ENCODE measurements at regions not wholly inside any gene's neighbourhood (a gene's known extent, or its start where the extent isn't known, plus 50 kb on each side); places are given as distances from the start of the nearest gene placed in this dataset.

- TF ChIP-seq TCF12 (IDR thresholded peaks at IDR 0.05) (no peak), FOSL2 (IDR thresholded peaks at IDR 0.05; ENCODE audit: borderline replicate concordance, low read depth) (no peak), RFX5 (IDR thresholded peaks at IDR 0.05; ENCODE audit: low read length) (no peak), USF1 (IDR thresholded peaks at IDR 0.05; ENCODE audit: borderline replicate concordance, low read depth) (no peak), MXI1 (IDR thresholded peaks at IDR 0.05; ENCODE audit: low read depth, low read length) (no peak), GATA2 (CRISPR knock-in tag; IDR thresholded peaks at IDR 0.05) (no peak), RCOR1 (IDR thresholded peaks at IDR 0.05; ENCODE audit: low read length) (no peak), PBX3 (IDR thresholded peaks at IDR 0.05) (no peak), YY1 (IDR thresholded peaks at IDR 0.05; ENCODE audit: low read depth) (no peak), CHD2 (IDR thresholded peaks at IDR 0.05; ENCODE audit: low read length, partially characterized antibody) (no peak), RAD21 (IDR thresholded peaks at IDR 0.05; ENCODE audit: low read length) (no peak), FOXJ3 (CRISPR knock-in tag; IDR thresholded peaks at IDR 0.05) (no peak), CTCF (IDR thresholded peaks at IDR 0.05) (no peak), EP300 (IDR thresholded peaks at IDR 0.05; ENCODE audit: borderline replicate concordance in 1 of 2, low read depth in 1 of 2, low read length in 1 of 2) (no peak)
- Histone ChIP-seq H3K4me3 (ENCODE audit: low read depth in 2 of 2, low read length in 1 of 2) (no peak overlapping the region), H3K27me3 (ENCODE audit: insufficient read depth) (no peaks in the 10 kb centered on the region), H3K4me1 (ENCODE audit: control insufficient read depth in 1 of 2, insufficient read depth in 2 of 2, low read depth in 1 of 2, low read length in 1 of 2) (peaks cover under 1 to 26% of the 10 kb centered on the region in 2 experiments; a peak in 3 of 4 replicates), H3K4me2 (no peak overlapping the region), H3K36me3 (replicated peaks in 1 of 2; ENCODE audit: control insufficient read depth in 1 of 2, insufficient read depth in 2 of 2, low read length in 1 of 2) (no peaks in the 10 kb centered on the region), H3K9me3 (no peaks in the 10 kb centered on the region), H4K20me1 (ENCODE audit: insufficient read depth) (no peaks in the 10 kb centered on the region), H3F3A (replicated peaks; ENCODE audit: insufficient read depth) (peaks cover 31% of the 10 kb centered on the region), H3K27ac (ENCODE audit: low read depth in 2 of 2, low read length in 1 of 2) (no peak overlapping the region), H2AFZ (ENCODE audit: low read depth) (no peak overlapping the region), H3K9ac (no peak overlapping the region), H3K79me2 (ENCODE audit: insufficient read depth) (no peaks in the 10 kb centered on the region), H3K9me2 (no peaks in the 10 kb centered on the region)
- POLR2A ChIA-PET: no interaction called here
- 100% methylated on average over 6 of the region's 6 CpGs for WGBS (ENCODE audit: low lambda C conversion rate)
- CTCF ChIA-PET: interaction anchor here (1.3 kb wide), 1 partner anchor 14 kb away, joined by 4 read pairs; no protein-coding TSS in a partner anchor
- DNase-seq: no peak
Measured at GRCh38 chr2:215613888-215614287, 178.0 kb upstream of the FN1 start.

GRCh38 chr2:215613280-215613679, 177.4 kb upstream of the FN1 start:
- no peak for TF ChIP-seq USF1 (IDR thresholded peaks at IDR 0.05; ENCODE audit: borderline replicate concordance, low read depth)
- TF ChIP-seq RFX5 (IDR thresholded peaks at IDR 0.05; ENCODE audit: low read length): no peak
- TF ChIP-seq SMC3 (IDR thresholded peaks at IDR 0.05; ENCODE audit: low read depth, low read length): no peak
- no peak for TF ChIP-seq RCOR1 (IDR thresholded peaks at IDR 0.05; ENCODE audit: low read length)
- TF ChIP-seq GABPA (IDR thresholded peaks at IDR 0.05; ENCODE audit: low read depth): no peak
- no peak for TF ChIP-seq TCF12 (IDR thresholded peaks at IDR 0.05)
- TF ChIP-seq POLR2AphosphoS5 (IDR thresholded peaks at IDR 0.05; ENCODE audit: low read depth, low read length): no peak
- TF ChIP-seq MAX (IDR thresholded peaks at IDR 0.05; ENCODE audit: low read depth): no peak
- TF ChIP-seq MEF2A (IDR thresholded peaks at IDR 0.05; ENCODE audit: borderline replicate concordance, low read depth): no peak
- TF ChIP-seq EP300 (IDR thresholded peaks at IDR 0.05; ENCODE audit: borderline replicate concordance in 1 of 2, low read depth in 1 of 2, low read length in 1 of 2): no peak
- CTCF ChIA-PET: interaction anchor here (1.3 kb wide), 1 partner anchor 13 kb away, joined by 4 read pairs; no protein-coding TSS in a partner anchor

More at GRCh38 chr2:215613280-215613679, 177.4 kb upstream of the FN1 start:
- Histone ChIP-seq H3K4me2 (peak overlapping the region; percentile 48; the same call in 1 of the 2 replicates), H3F3A (replicated peaks; ENCODE audit: insufficient read depth) (peaks cover 25% of the 10 kb centered on the region), H3K4me3 (ENCODE audit: low read depth in 2 of 2, low read length in 1 of 2) (no peak overlapping the region), H3K36me3 (replicated peaks in 1 of 2; ENCODE audit: control insufficient read depth in 1 of 2, insufficient read depth in 2 of 2, low read length in 1 of 2) (no peaks in the 10 kb centered on the region), H3K79me2 (ENCODE audit: insufficient read depth) (no peaks in the 10 kb centered on the region), H3K9me3 (no peaks in the 10 kb centered on the region), H3K9me2 (no peaks in the 10 kb centered on the region), H3K27me3 (ENCODE audit: insufficient read depth) (no peaks in the 10 kb centered on the region), H3K9ac (no peak overlapping the region), H2AFZ (ENCODE audit: low read depth) (peak overlapping the region; percentile 60; the same call in 1 of the 2 replicates), H3K27ac (ENCODE audit: low read depth in 2 of 2, low read length in 1 of 2) (peak overlapping the region in 1 of 2 experiments; percentile 48; a peak in 2 of 4 replicates), H3K4me1 (ENCODE audit: control insufficient read depth in 1 of 2, insufficient read depth in 2 of 2, low read depth in 1 of 2, low read length in 1 of 2) (peaks cover 0 to 20% of the 10 kb centered on the region in 2 experiments; a peak in 2 of 4 replicates), H4K20me1 (ENCODE audit: insufficient read depth) (no peaks in the 10 kb centered on the region)
- WGBS (ENCODE audit: low lambda C conversion rate): 77% methylated on average over 8 of the region's 8 CpGs
- POLR2A ChIA-PET: no interaction called here
- no peak for DNase-seq

Data from SK-N-SH (cell line).